CD4-positive, alpha-beta T cell (primary cell): ENCODE measurements at regions not wholly inside any gene's neighbourhood (a gene's known extent, or its start where the extent isn't known, plus 50 kb on each side); places are given as distances from the start of the nearest gene placed in this dataset.

Source experiments
- ATAC-seq: fragments of 200-7000 bp; cut with Tn5 transposase; one replicate; pipeline ENCODE4 v1.10.0; 2022; ENCODE audit warnings: mild to moderate bottlenecking; ENCODE audit not compliant: poor library complexity
- CTCF ChIA-PET: fragments of 350-600 bp; sonication (Branson Sonifier 250); formaldehyde crosslinking; loops from one replicate; lab custom pipeline; 2021; ENCODE audit warnings: antibody characterized with exemption, inconsistent platforms; lab: Charles Lee
- POLR2A ChIA-PET: fragments of 350-600 bp; sonication (Branson Sonifier 250); formaldehyde crosslinking; loops from one replicate; lab custom pipeline; 2021; ENCODE audit warnings: antibody characterized with exemption, inconsistent platforms; lab: Charles Lee
- DNase-seq, 14 experiments: peaks; one replicate each; pipeline ENCODE4 v3.0.0-alpha.2; 2013 to 2020; ENCODE audit warnings: mixed read lengths in 2 of 14
- H3K27ac ChIP-seq, 2 donors: one replicate each; pipeline versions ENCODE4 v1.5.1 to v1.7.0; 2013; ENCODE audit warnings: low read length in 2 of 2, low read depth in 1 of 2, mild to moderate bottlenecking in 1 of 2
- H3K27me3 ChIP-seq, 2 experiments: 1 replicate in 1 of 2; 2 replicates in 1 of 2; pipeline versions ENCODE4 v1.6.1 to v1.7.0; 2013; ENCODE audit warnings: low read length in 2 of 2, control low read depth in 1 of 2, mild to moderate bottlenecking in 1 of 2, moderate library complexity in 1 of 2; ENCODE audit not compliant: insufficient read depth in 2 of 2, control insufficient read depth in 1 of 2
- H3K36me3 ChIP-seq: one replicate; pipeline ENCODE4 v1.6.1; 2013; ENCODE audit warnings: low read length, control low read depth; ENCODE audit not compliant: insufficient read depth
- H3K4me1 ChIP-seq: one replicate; pipeline ENCODE4 v1.6.1; 2013; ENCODE audit warnings: low read length, control low read depth; ENCODE audit not compliant: insufficient read depth
- H3K4me3 ChIP-seq: one replicate; pipeline ENCODE4 v1.5.1; 2013; ENCODE audit warnings: mild to moderate bottlenecking, low read length, moderate library complexity
- H3K9me3 ChIP-seq, 2 experiments: 1 replicate in 1 of 2; 2 replicates in 1 of 2; pipeline versions ENCODE4 v1.6.1 to v1.7.0; 2013; ENCODE audit warnings: low read length in 2 of 2, mild to moderate bottlenecking in 2 of 2, control low read depth in 1 of 2, moderate library complexity in 1 of 2; ENCODE audit not compliant: control insufficient read depth in 1 of 2, insufficient read depth in 1 of 2
- H3K27ac Mint-ChIP-seq: one replicate; pipeline ENCODE4 v1.8.0; 2020; ENCODE audit warnings: mixed read lengths
- H3K27me3 Mint-ChIP-seq: one replicate; pipeline ENCODE4 v1.8.0; 2021; ENCODE audit warnings: mixed read lengths
- H3K36me3 Mint-ChIP-seq: one replicate; pipeline ENCODE4 v1.8.0; 2021; ENCODE audit warnings: low read depth, mixed read lengths
- H3K4me1 Mint-ChIP-seq: one replicate; pipeline ENCODE4 v1.8.0; 2021; ENCODE audit warnings: low read depth, mixed read lengths
- H3K4me3 Mint-ChIP-seq: one replicate; pipeline ENCODE4 v1.8.0; 2020; ENCODE audit warnings: mild to moderate bottlenecking, mixed read lengths
- H3K9me3 Mint-ChIP-seq: one replicate; pipeline ENCODE4 v1.8.0; 2020; ENCODE audit warnings: mixed read lengths
- CTCF ChIP-seq: fragments of 200-600 bp; IDR thresholded peaks from one replicate; pipeline ENCODE4 v1.8.0; 2022; ENCODE audit warnings: antibody characterized with exemption, mild to moderate bottlenecking
- intact Hi-C, 2 experiments: fragments of 100-400 bp; cut with DNase I in 1 of 2; cut with micrococcal nuclease in 1 of 2; formaldehyde crosslinking; loops; one replicate each; pipeline versions ENCODE4 v1.15.1 to v1.9.0; 2023 to 2025; cut with DNase I, micrococcal nuclease

DNA sequence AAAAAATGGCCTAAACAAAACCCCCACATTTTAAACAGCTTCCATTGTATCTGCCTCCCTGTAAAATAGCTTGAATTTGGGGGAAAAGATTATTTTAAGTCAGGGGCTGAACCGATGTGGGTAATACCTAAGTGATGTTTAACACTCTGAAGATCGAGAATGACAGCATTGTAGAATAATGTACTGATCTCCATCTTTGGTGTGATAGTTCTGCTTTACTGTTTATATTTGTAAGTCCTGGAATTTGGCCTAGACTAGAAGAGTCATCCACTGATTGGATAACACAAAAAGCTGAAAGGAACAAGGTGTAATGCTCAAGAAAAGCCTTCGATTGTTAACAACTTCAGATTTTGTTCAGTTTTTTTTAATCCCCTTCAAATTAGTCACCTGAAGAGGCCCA, 53.8 kb upstream of the CCDC68 start:
- Mint-ChIP-seq H3K9me3 (no peaks in the 10 kb centered on the region), H3K36me3 (no peaks in the 10 kb centered on the region), H3K4me3 (no peak overlapping the region), H3K27ac (no peak overlapping the region), H3K4me1 (no peaks in the 10 kb centered on the region), H3K27me3 (peaks cover 12% of the 10 kb centered on the region)
- ChIA-PET CTCF (no interaction called here), POLR2A (no interaction called here)
- TF ChIP-seq CTCF = no peak
- intact Hi-C loops = no loop called here
- Histone ChIP-seq H3K9me3 (no peaks in the 10 kb centered on the region), H3K4me1 (no peaks in the 10 kb centered on the region), H3K36me3 (no peaks in the 10 kb centered on the region), H3K27me3 (peaks cover 0 to 2% of the 10 kb centered on the region in 2 experiments), H3K27ac (no peak overlapping the region), H3K4me3 (no peak overlapping the region)
- no peak for DNase-seq
- no peak for ATAC-seq

- ATAC-seq = no peak
- ChIA-PET CTCF (no interaction called here), POLR2A (no interaction called here)
- Histone ChIP-seq H3K4me1 (no peaks in the 10 kb centered on the region), H3K27ac (no peak overlapping the region), H3K36me3 (no peaks in the 10 kb centered on the region), H3K4me3 (no peak overlapping the region), H3K9me3 (no peaks in the 10 kb centered on the region), H3K27me3 (peaks cover 0 to 2% of the 10 kb centered on the region in 2 experiments)
- TF ChIP-seq CTCF = no peak
- H3K4me1 Mint-ChIP-seq = no peaks in the 10 kb centered on the region
- no peak overlapping the region for H3K27ac Mint-ChIP-seq
- no peaks in the 10 kb centered on the region for H3K36me3 Mint-ChIP-seq
- peaks cover 12% of the 10 kb centered on the region for H3K27me3 Mint-ChIP-seq
- intact Hi-C loops = no loop called here
- H3K4me3 Mint-ChIP-seq = no peak overlapping the region
- no peak for DNase-seq
- H3K9me3 Mint-ChIP-seq = no peaks in the 10 kb centered on the region
These were observed 52.7 kb upstream of the CCDC68 start for GRCh38 chr18:55012008-55012407.
